ENCODE measurements at regions not wholly inside any gene's neighbourhood (a gene's known extent, or its start where the extent isn't known, plus 50 kb on each side); places are given as distances from the start of the nearest gene placed in this dataset.

- DNase-seq (ENCODE audit: insufficient read length, low spot score, missing footprints) = no peak
- no peaks in the 10 kb centered on the region for H4K20me1 ChIP-seq (ENCODE audit: insufficient read depth, low read length)
- no peak for TF ChIP-seq CTCF (IDR thresholded peaks at IDR 0.05; ENCODE audit: extremely low read depth, low read depth, low read length)
Observed at GRCh38 chr10:44619521-44619920, 234.6 kb upstream of the CXCL12 start.

GRCh38 chr10:44619975-44620374, 235.1 kb upstream of the CXCL12 start:
- peak overlapping the region; percentile 76 for H2AFZ ChIP-seq (ENCODE audit: low read length)
- no peak overlapping the region for H3K4me3 ChIP-seq (ENCODE audit: insufficient read depth, low read length)
- peak overlapping the region; percentile 67 for H3K27ac ChIP-seq (ENCODE audit: low read depth, low read length)
- H3K36me3 ChIP-seq (ENCODE audit: insufficient read depth, low read length) = no peaks in the 10 kb centered on the region
- H3K79me2 ChIP-seq (ENCODE audit: insufficient read depth, low read length) = no peaks in the 10 kb centered on the region
- H3K9me3 ChIP-seq (ENCODE audit: low read depth, low read length) = no peaks in the 10 kb centered on the region
- H3K27me3 ChIP-seq (ENCODE audit: insufficient read depth, low read length) = no peaks in the 10 kb centered on the region
- H3K4me2 ChIP-seq (ENCODE audit: insufficient read depth, low read length) = peak overlapping the region; percentile 54
- TF ChIP-seq CTCF (IDR thresholded peaks at IDR 0.05; ENCODE audit: extremely low read depth, low read depth, low read length) = no peak
- no peaks in the 10 kb centered on the region for H4K20me1 ChIP-seq (ENCODE audit: insufficient read depth, low read length)
- H3K4me1 ChIP-seq (ENCODE audit: insufficient read depth, low read length) = peaks cover 17% of the 10 kb centered on the region
- DNase-seq (ENCODE audit: insufficient read length, low spot score, missing footprints) = no peak

More at GRCh38 chr10:44619521-44619920, 234.6 kb upstream of the CXCL12 start:
- Histone ChIP-seq H3K27ac (ENCODE audit: low read depth, low read length) (no peak overlapping the region), H3K4me2 (ENCODE audit: insufficient read depth, low read length) (peak overlapping the region; percentile 54), H3K4me1 (ENCODE audit: insufficient read depth, low read length) (peaks cover 17% of the 10 kb centered on the region), H3K4me3 (ENCODE audit: insufficient read depth, low read length) (no peak overlapping the region), H3K36me3 (ENCODE audit: insufficient read depth, low read length) (no peaks in the 10 kb centered on the region), H2AFZ (ENCODE audit: low read length) (no peak overlapping the region), H3K9me3 (ENCODE audit: low read depth, low read length) (no peaks in the 10 kb centered on the region), H3K79me2 (ENCODE audit: insufficient read depth, low read length) (no peaks in the 10 kb centered on the region), H3K27me3 (ENCODE audit: insufficient read depth, low read length) (no peaks in the 10 kb centered on the region)

- H3K27ac ChIP-seq (ENCODE audit: low read depth, low read length) = peak overlapping the region; percentile 67
- no peaks in the 10 kb centered on the region for H4K20me1 ChIP-seq (ENCODE audit: insufficient read depth, low read length)
- no peak overlapping the region for H3K4me2 ChIP-seq (ENCODE audit: insufficient read depth, low read length)
Observed at GRCh38 chr10:44627591-44628354, 242.9 kb upstream of the CXCL12 start.

More at GRCh38 chr10:44627591-44628354, 242.9 kb upstream of the CXCL12 start:
- no peaks in the 10 kb centered on the region for H3K36me3 ChIP-seq (ENCODE audit: insufficient read depth, low read length)
- no peak for DNase-seq (ENCODE audit: insufficient read length, low spot score, missing footprints)
- H3K9me3 ChIP-seq (ENCODE audit: low read depth, low read length) = no peaks in the 10 kb centered on the region
- H3K4me3 ChIP-seq (ENCODE audit: insufficient read depth, low read length) = no peak overlapping the region
- peak; percentile 9 for TF ChIP-seq CTCF (IDR thresholded peaks at IDR 0.05; ENCODE audit: extremely low read depth, low read depth, low read length)
- H3K4me1 ChIP-seq (ENCODE audit: insufficient read depth, low read length) = peaks cover 21% of the 10 kb centered on the region
- no peaks in the 10 kb centered on the region for H3K79me2 ChIP-seq (ENCODE audit: insufficient read depth, low read length)
- no peaks in the 10 kb centered on the region for H3K27me3 ChIP-seq (ENCODE audit: insufficient read depth, low read length)
- H2AFZ ChIP-seq (ENCODE audit: low read length) = peak overlapping the region; percentile 12
